ENCODE measurements at regions not wholly inside any gene's neighbourhood (a gene's known extent, or its start where the extent isn't known, plus 50 kb on each side); places are given as distances from the start of the nearest gene placed in this dataset.

DNA sequence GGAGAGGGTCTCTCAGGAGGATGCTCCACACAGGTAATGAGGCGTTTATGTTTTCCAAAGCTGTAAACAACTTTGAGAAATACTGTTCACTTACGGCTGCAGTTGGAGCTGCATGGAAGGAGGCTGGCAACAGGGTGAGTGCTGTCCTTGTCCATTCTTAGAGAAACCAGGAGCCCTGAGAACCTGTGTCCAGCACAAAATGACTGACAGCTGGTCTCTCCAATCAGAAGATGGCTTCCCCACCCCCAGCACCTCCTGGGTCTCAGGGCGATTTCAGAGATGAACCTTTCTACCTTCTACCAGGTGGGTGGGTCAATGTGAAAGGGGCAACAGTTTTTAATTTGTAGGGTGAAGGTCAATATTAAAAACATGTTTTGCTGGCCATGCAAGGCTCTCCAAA lies 353.6 kb downstream of the NPHP4 start:
- CTCF ChIA-PET, result no interaction called here
- TF ChIP-seq, protein P1, sequence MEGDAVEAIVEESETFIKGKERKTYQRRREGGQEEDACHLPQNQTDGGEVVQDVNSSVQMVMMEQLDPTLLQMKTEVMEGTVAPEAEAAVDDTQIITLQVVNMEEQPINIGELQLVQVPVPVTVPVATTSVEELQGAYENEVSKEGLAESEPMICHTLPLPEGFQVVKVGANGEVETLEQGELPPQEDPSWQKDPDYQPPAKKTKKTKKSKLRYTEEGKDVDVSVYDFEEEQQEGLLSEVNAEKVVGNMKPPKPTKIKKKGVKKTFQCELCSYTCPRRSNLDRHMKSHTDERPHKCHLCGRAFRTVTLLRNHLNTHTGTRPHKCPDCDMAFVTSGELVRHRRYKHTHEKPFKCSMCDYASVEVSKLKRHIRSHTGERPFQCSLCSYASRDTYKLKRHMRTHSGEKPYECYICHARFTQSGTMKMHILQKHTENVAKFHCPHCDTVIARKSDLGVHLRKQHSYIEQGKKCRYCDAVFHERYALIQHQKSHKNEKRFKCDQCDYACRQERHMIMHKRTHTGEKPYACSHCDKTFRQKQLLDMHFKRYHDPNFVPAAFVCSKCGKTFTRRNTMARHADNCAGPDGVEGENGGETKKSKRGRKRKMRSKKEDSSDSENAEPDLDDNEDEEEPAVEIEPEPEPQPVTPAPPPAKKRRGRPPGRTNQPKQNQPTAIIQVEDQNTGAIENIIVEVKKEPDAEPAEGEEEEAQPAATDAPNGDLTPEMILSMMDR (IDR thresholded peaks at IDR 0.05; ENCODE audit: unreplicated experiment), result no peak
- BruUV-seq (replicated peaks), result no TSS peak
- Mint-ChIP-seq H3K27me3 (ENCODE audit: unreplicated experiment) (peaks cover 45% of the 10 kb centered on the region), H3K9me3 (ENCODE audit: low read depth, unreplicated experiment) (peaks cover 8% of the 10 kb centered on the region), H3K36me3 (ENCODE audit: insufficient read depth, unreplicated experiment) (no peaks in the 10 kb centered on the region), H3K27ac (ENCODE audit: unreplicated experiment) (no peak overlapping the region), H3K4me3 (ENCODE audit: low read depth, unreplicated experiment) (no peak overlapping the region), H3K4me1 (ENCODE audit: low read depth, unreplicated experiment) (no peaks in the 10 kb centered on the region)
- intact Hi-C loops (cut with micrococcal nuclease; ENCODE audit: unreplicated experiment), result no loop called here
- DNase-seq, result no peak

GRCh38 chr1:5637171-5637570 lies 355.1 kb downstream of the NPHP4 start:
- BruUV-seq (replicated peaks), result no TSS peak
- Mint-ChIP-seq H3K4me1 (ENCODE audit: low read depth, unreplicated experiment) (no peaks in the 10 kb centered on the region), H3K27ac (ENCODE audit: unreplicated experiment) (no peak overlapping the region), H3K4me3 (ENCODE audit: low read depth, unreplicated experiment) (no peak overlapping the region), H3K36me3 (ENCODE audit: insufficient read depth, unreplicated experiment) (no peaks in the 10 kb centered on the region), H3K27me3 (ENCODE audit: unreplicated experiment) (peaks cover 45% of the 10 kb centered on the region), H3K9me3 (ENCODE audit: low read depth, unreplicated experiment) (peaks cover 8% of the 10 kb centered on the region)
- DNase-seq, result peak; percentile 19
- TF ChIP-seq, protein P1 (IDR thresholded peaks at IDR 0.05; ENCODE audit: unreplicated experiment), result no peak
- intact Hi-C loops (cut with micrococcal nuclease; ENCODE audit: unreplicated experiment), result no loop called here
- CTCF ChIA-PET, result no interaction called here

DNA sequence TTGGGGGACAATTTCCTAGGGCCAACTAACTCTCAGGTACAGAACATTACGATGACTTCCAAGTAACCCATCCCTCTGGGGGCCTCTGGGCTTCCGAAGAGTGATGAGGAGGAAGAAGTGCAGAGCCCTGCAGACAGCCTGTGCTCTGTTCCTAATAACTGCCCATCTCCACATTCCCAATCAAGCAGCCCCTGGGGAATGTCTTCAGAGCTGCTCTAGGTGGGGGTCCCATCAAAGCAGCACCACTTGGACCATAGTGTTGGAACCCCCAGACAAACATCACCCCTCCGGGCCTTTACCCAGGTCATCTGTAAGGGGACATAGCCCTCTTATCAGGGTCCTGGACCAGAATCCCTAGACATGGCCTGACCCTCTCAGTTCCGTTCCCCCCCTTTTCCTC lies 357.3 kb downstream of the NPHP4 start:
- Mint-ChIP-seq H3K9me3 (ENCODE audit: low read depth, unreplicated experiment) (peaks cover 8% of the 10 kb centered on the region), H3K27ac (ENCODE audit: unreplicated experiment) (no peak overlapping the region), H3K4me1 (ENCODE audit: low read depth, unreplicated experiment) (no peaks in the 10 kb centered on the region), H3K36me3 (ENCODE audit: insufficient read depth, unreplicated experiment) (no peaks in the 10 kb centered on the region), H3K27me3 (ENCODE audit: unreplicated experiment) (peaks cover 43% of the 10 kb centered on the region), H3K4me3 (ENCODE audit: low read depth, unreplicated experiment) (no peak overlapping the region)
- no peak for DNase-seq
- TF ChIP-seq, protein P1 (IDR thresholded peaks at IDR 0.05; ENCODE audit: unreplicated experiment), result no peak
- BruUV-seq (replicated peaks), result no TSS peak
- intact Hi-C loops (cut with micrococcal nuclease; ENCODE audit: unreplicated experiment), result no loop called here
- CTCF ChIA-PET, result no interaction called here

GRCh38 chr1:5632814-5633213 lies 359.4 kb downstream of the NPHP4 start:
- BruUV-seq (replicated peaks), result no TSS peak
- no peak for DNase-seq
- H3K4me3 Mint-ChIP-seq (ENCODE audit: low read depth, unreplicated experiment), result no peak overlapping the region
- CTCF ChIA-PET, result no interaction called here
- H3K36me3 Mint-ChIP-seq (ENCODE audit: insufficient read depth, unreplicated experiment), result no peaks in the 10 kb centered on the region
- H3K27me3 Mint-ChIP-seq (ENCODE audit: unreplicated experiment), result peaks cover 24% of the 10 kb centered on the region
- H3K27ac Mint-ChIP-seq (ENCODE audit: unreplicated experiment), result no peak overlapping the region
- H3K9me3 Mint-ChIP-seq (ENCODE audit: low read depth, unreplicated experiment), result peaks cover 8% of the 10 kb centered on the region
- H3K4me1 Mint-ChIP-seq (ENCODE audit: low read depth, unreplicated experiment), result no peaks in the 10 kb centered on the region
- intact Hi-C loops (cut with micrococcal nuclease; ENCODE audit: unreplicated experiment), result no loop called here
- TF ChIP-seq, protein P1 (IDR thresholded peaks at IDR 0.05; ENCODE audit: unreplicated experiment), result no peak

DNA sequence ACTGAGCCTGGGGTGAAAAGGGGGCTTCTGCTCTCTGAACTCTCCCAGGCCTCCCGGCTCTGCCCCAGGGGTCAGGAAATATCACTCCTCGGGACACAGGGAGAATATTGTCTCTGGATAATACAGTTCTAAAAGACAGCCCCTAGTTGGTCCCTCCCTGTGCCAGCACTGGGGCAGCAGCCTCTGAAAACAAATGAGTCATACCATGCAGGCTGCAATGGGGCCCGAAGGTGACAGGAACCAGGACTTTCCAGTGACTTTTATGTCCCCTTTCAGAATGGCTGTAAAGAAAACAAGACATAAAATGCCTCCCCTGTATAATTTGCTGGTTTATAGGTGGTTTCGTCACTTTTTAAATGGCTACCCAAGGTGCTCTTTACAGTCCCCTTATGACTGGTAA lies 360.0 kb downstream of the NPHP4 start:
- peaks cover 24% of the 10 kb centered on the region for H3K27me3 Mint-ChIP-seq (ENCODE audit: unreplicated experiment)
- TF ChIP-seq, protein P1 (IDR thresholded peaks at IDR 0.05; ENCODE audit: unreplicated experiment), result no peak
- BruUV-seq (replicated peaks), result no TSS peak
- no peaks in the 10 kb centered on the region for H3K4me1 Mint-ChIP-seq (ENCODE audit: low read depth, unreplicated experiment)
- CTCF ChIA-PET, result no interaction called here
- H3K27ac Mint-ChIP-seq (ENCODE audit: unreplicated experiment), result no peak overlapping the region
- intact Hi-C loops (cut with micrococcal nuclease; ENCODE audit: unreplicated experiment), result no loop called here
- H3K4me3 Mint-ChIP-seq (ENCODE audit: low read depth, unreplicated experiment), result no peak overlapping the region
- peaks cover 8% of the 10 kb centered on the region for H3K9me3 Mint-ChIP-seq (ENCODE audit: low read depth, unreplicated experiment)
- H3K36me3 Mint-ChIP-seq (ENCODE audit: insufficient read depth, unreplicated experiment), result no peaks in the 10 kb centered on the region
- DNase-seq, result no peak
